ES-I3 (cell line): ENCODE measurements at regions not wholly inside any gene's neighbourhood (a gene's known extent, or its start where the extent isn't known, plus 50 kb on each side); places are given as distances from the start of the nearest gene placed in this dataset.

Experiments
- H3K36me3 ChIP-seq: 2 replicates; pipeline ENCODE4 v1.6.1; 2013; ENCODE audit warnings: mild to moderate bottlenecking, low read length, control low read depth, moderate library complexity; ENCODE audit not compliant: insufficient read depth
- H3K4me1 ChIP-seq: 2 replicates; pipeline ENCODE4 v1.6.1; 2013; ENCODE audit warnings: mild to moderate bottlenecking, control low read depth, low read length; ENCODE audit not compliant: insufficient read depth
- H3K9ac ChIP-seq: 2 replicates; pipeline ENCODE4 v1.6.1; 2013; ENCODE audit warnings: low read depth, mild to moderate bottlenecking, low read length, moderate library complexity
- H3K9me3 ChIP-seq: 2 replicates; pipeline ENCODE4 v1.6.1; 2013; ENCODE audit warnings: mild to moderate bottlenecking, low read length, moderate library complexity; ENCODE audit not compliant: control insufficient read depth, insufficient read depth

DNA sequence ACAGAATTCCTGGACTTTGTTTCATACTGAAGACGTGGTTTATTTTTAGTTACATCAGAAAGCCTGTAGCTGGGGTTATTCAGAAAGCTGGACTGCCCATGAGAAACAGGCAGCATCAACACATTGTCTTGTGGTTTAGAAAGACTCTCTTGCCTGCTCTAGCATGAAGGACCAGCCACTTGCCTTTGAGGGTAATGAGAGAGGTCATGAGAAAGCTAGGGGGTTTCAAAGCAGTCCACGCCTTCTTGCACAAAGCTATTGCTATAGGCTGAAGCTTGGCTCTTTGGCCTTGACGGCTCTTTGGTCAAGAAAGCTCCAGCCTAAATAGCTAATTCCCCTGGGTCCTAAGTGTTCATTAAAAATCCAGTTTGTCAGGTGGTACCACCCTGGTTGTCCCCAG, 208.1 kb downstream of the PRDM2 start:
- Histone ChIP-seq H3K9me3 (no peaks in the 10 kb centered on the region), H3K4me1 (no peaks in the 10 kb centered on the region), H3K9ac (no peak overlapping the region), H3K36me3 (no peaks in the 10 kb centered on the region)

- Histone ChIP-seq H3K9me3 (no peaks in the 10 kb centered on the region), H3K36me3 (no peaks in the 10 kb centered on the region), H3K9ac (no peak overlapping the region), H3K4me1 (no peaks in the 10 kb centered on the region)
Measured at GRCh38 chr1:13911697-13912619, 212.0 kb downstream of the PRDM2 start.

GRCh38 chr1:13913396-13913795, 213.4 kb downstream of the PRDM2 start:
- H3K9ac ChIP-seq: no peak overlapping the region
- no peaks in the 10 kb centered on the region for H3K9me3 ChIP-seq
- no peaks in the 10 kb centered on the region for H3K36me3 ChIP-seq
- H3K4me1 ChIP-seq: no peaks in the 10 kb centered on the region

DNA sequence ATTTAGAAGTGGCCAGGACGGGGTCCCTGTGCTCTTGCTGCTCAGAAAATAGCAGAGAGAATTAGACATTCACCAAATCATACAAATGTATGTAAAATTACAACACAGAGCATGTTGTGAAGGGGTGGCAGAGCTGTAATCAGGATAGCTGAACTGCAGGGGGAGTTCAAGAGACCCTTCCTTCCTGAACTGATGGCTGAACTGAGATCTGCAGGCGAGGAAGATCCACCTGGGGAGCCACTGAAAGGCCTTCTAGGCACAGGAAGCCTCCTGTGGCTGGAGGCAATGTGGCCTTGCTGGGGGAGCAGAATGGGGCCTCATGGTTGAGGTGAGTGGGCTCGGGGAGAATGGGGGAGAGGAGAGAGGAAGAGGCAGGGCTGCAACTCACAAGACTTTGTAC, 216.5 kb downstream of the PRDM2 start:
- no peaks in the 10 kb centered on the region for H3K4me1 ChIP-seq
- no peak overlapping the region for H3K9ac ChIP-seq
- H3K36me3 ChIP-seq: no peaks in the 10 kb centered on the region
- H3K9me3 ChIP-seq: peaks cover 4% of the 10 kb centered on the region; the same call in 1 of the 2 replicates

- Histone ChIP-seq H3K36me3 (no peaks in the 10 kb centered on the region), H3K4me1 (no peaks in the 10 kb centered on the region), H3K9me3 (peaks cover 4% of the 10 kb centered on the region; the same call in 1 of the 2 replicates), H3K9ac (no peak overlapping the region)
Measured at GRCh38 chr1:13917607-13918006, 217.6 kb downstream of the PRDM2 start.

- no peaks in the 10 kb centered on the region for H3K36me3 ChIP-seq
- no peaks in the 10 kb centered on the region for H3K4me1 ChIP-seq
- peaks cover 4% of the 10 kb centered on the region; the same call in 1 of the 2 replicates for H3K9me3 ChIP-seq
- H3K9ac ChIP-seq: no peak overlapping the region
Measured at GRCh38 chr1:13918862-13919261, 218.9 kb downstream of the PRDM2 start.

- H3K9ac ChIP-seq: no peak overlapping the region
- H3K9me3 ChIP-seq: peaks cover 4% of the 10 kb centered on the region; the same call in 1 of the 2 replicates
- no peaks in the 10 kb centered on the region for H3K4me1 ChIP-seq
- H3K36me3 ChIP-seq: no peaks in the 10 kb centered on the region
Measured at GRCh38 chr1:13921190-13921589, 221.2 kb downstream of the PRDM2 start.

GRCh38 chr1:13922466-13923110, 222.6 kb downstream of the PRDM2 start:
- Histone ChIP-seq H3K36me3 (no peaks in the 10 kb centered on the region), H3K9me3 (peaks cover 4% of the 10 kb centered on the region; the same call in 1 of the 2 replicates), H3K9ac (no peak overlapping the region), H3K4me1 (no peaks in the 10 kb centered on the region)

DNA sequence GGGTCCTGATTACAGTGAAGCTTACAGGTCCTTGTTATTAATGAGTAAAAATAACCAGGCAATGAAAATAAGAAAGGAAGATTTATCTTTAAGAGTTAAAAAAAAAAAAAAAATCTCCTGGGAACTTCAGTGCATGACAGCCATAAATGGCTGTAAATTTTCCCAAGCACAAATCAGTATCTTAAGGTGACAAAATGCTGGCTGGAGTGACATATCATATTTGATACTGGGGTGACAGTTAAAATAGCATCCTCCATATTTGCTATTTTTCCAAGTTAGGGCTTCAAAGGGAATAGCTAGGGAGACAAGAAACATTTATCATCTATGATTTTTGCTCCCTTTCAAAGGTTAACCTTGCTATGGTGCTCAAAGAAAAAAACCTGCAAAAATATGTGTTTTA, 226.6 kb downstream of the PRDM2 start:
- Histone ChIP-seq H3K4me1 (no peaks in the 10 kb centered on the region), H3K36me3 (no peaks in the 10 kb centered on the region), H3K9ac (no peak overlapping the region), H3K9me3 (no peaks in the 10 kb centered on the region)

- H3K9ac ChIP-seq: no peak overlapping the region
- H3K4me1 ChIP-seq: no peaks in the 10 kb centered on the region
- H3K36me3 ChIP-seq: no peaks in the 10 kb centered on the region
Measured at GRCh38 chr1:13927736-13928135, 227.7 kb downstream of the PRDM2 start.

GRCh38 chr1:13929313-13929712, 229.3 kb downstream of the PRDM2 start:
- H3K9ac ChIP-seq: no peak overlapping the region
- H3K9me3 ChIP-seq: no peaks in the 10 kb centered on the region
- H3K36me3 ChIP-seq: no peaks in the 10 kb centered on the region
- H3K4me1 ChIP-seq: no peaks in the 10 kb centered on the region

More at GRCh38 chr1:13927736-13928135, 227.7 kb downstream of the PRDM2 start:
- H3K9me3 ChIP-seq: no peaks in the 10 kb centered on the region

GRCh38 chr1:13930151-13930550, 230.2 kb downstream of the PRDM2 start:
- Histone ChIP-seq H3K9me3 (no peaks in the 10 kb centered on the region), H3K36me3 (no peaks in the 10 kb centered on the region)

GRCh38 chr1:13931226-13931625, 231.2 kb downstream of the PRDM2 start:
- H3K9me3 ChIP-seq: no peaks in the 10 kb centered on the region
- no peaks in the 10 kb centered on the region for H3K4me1 ChIP-seq
- H3K9ac ChIP-seq: no peak overlapping the region
- no peaks in the 10 kb centered on the region for H3K36me3 ChIP-seq

More at GRCh38 chr1:13930151-13930550, 230.2 kb downstream of the PRDM2 start:
- no peaks in the 10 kb centered on the region for H3K4me1 ChIP-seq
- H3K9ac ChIP-seq: no peak overlapping the region

GRCh38 chr1:13935336-13935735, 235.3 kb downstream of the PRDM2 start:
- peaks cover 3% of the 10 kb centered on the region; the same call in 1 of the 2 replicates for H3K9me3 ChIP-seq
- H3K36me3 ChIP-seq: no peaks in the 10 kb centered on the region
- no peaks in the 10 kb centered on the region for H3K4me1 ChIP-seq
- H3K9ac ChIP-seq: no peak overlapping the region

- Histone ChIP-seq H3K9ac (no peak overlapping the region), H3K36me3 (no peaks in the 10 kb centered on the region), H3K9me3 (peaks cover 3% of the 10 kb centered on the region; the same call in 1 of the 2 replicates), H3K4me1 (no peaks in the 10 kb centered on the region)
Measured at GRCh38 chr1:13941315-13941714, 241.3 kb downstream of the PRDM2 start.
